Stimulated activated CD8-positive, alpha-beta memory T cell treated with anti-CD3 and anti-CD28 coated beads, Interleukin-15, amount 100 ng/mL, for 48 hours (primary cell): ENCODE measurements at regions not wholly inside any gene's neighbourhood (a gene's known extent, or its start where the extent isn't known, plus 50 kb on each side); places are given as distances from the start of the nearest gene placed in this dataset.
"Not testable (repeated sequence)": the region's sequence is repeated elsewhere in the genome, so short reads cannot be mapped to it uniquely, and the experiment has no call there.

Source experiments
- DNase-seq, 2 donors: peaks; one replicate each; pipeline ENCODE4 v3.0.0-alpha.2; 2020; ENCODE audit warnings: low read depth in 2 of 2

GRCh38 chr6:164731539-164731938 lies 577.9 kb downstream of the C6orf118 start:
- no peak for DNase-seq

- DNase-seq = no peak
Observed at GRCh38 chr6:164721460-164721859, 587.9 kb downstream of the C6orf118 start.

- no peak for DNase-seq
Observed at GRCh38 chr6:164700497-164700896, 608.9 kb downstream of the C6orf118 start.

GRCh38 chr6:164695896-164696295 lies 613.5 kb downstream of the C6orf118 start:
- DNase-seq = no peak

GRCh38 chr6:164694386-164694785 lies 615.0 kb downstream of the C6orf118 start:
- DNase-seq = no peak

- DNase-seq = no peak
Observed at GRCh38 chr6:164693944-164694343, 615.5 kb downstream of the C6orf118 start.

GRCh38 chr6:164692772-164693510 lies 616.5 kb downstream of the C6orf118 start:
- DNase-seq = no peak

GRCh38 chr6:164690702-164691500 lies 618.5 kb downstream of the C6orf118 start:
- DNase-seq = no peak

GRCh38 chr6:164690241-164690640 lies 619.2 kb downstream of the C6orf118 start:
- DNase-seq = no peak

- DNase-seq = no peak
Observed at GRCh38 chr6:164665328-164665727, 644.1 kb downstream of the C6orf118 start.

- DNase-seq = no peak
Observed at GRCh38 chr6:164663634-164664033, 645.8 kb downstream of the C6orf118 start.

- no peak for DNase-seq
Observed at GRCh38 chr6:164661716-164662115, 647.7 kb downstream of the C6orf118 start.

GRCh38 chr6:164660781-164661180 lies 648.6 kb downstream of the C6orf118 start:
- no peak for DNase-seq

GRCh38 chr6:164640956-164641355 lies 668.4 kb downstream of the C6orf118 start:
- no peak for DNase-seq

- no peak for DNase-seq
Observed at GRCh38 chr6:164628302-164628931, 681.0 kb downstream of the C6orf118 start.

GRCh38 chr6:164616917-164617524 lies 692.4 kb downstream of the C6orf118 start:
- DNase-seq = no peak

GRCh38 chr6:164612751-164613150 lies 696.7 kb downstream of the C6orf118 start:
- no peak for DNase-seq

- not testable (repeated sequence) for DNase-seq
Observed at GRCh38 chr6:164610859-164611258, 698.5 kb downstream of the C6orf118 start.

GRCh38 chr6:164602415-164602814 lies 707.0 kb downstream of the C6orf118 start:
- not testable (repeated sequence) for DNase-seq

- no peak for DNase-seq
Observed at GRCh38 chr6:164581563-164581962, 727.8 kb downstream of the C6orf118 start.

GRCh38 chr6:164579035-164579434 lies 730.4 kb downstream of the C6orf118 start:
- DNase-seq = no peak

GRCh38 chr6:164578616-164579015 lies 730.8 kb downstream of the C6orf118 start:
- no peak for DNase-seq
